AG04449 (cell line): ENCODE measurements at regions not wholly inside any gene's neighbourhood (a gene's known extent, or its start where the extent isn't known, plus 50 kb on each side); places are given as distances from the start of the nearest gene placed in this dataset.

Source experiments
- CTCF ChIA-PET: fragments of 350-600 bp; formaldehyde crosslinking; extraction: SDS; loops from one replicate; lab custom pipeline; 2021; ENCODE audit warnings: antibody characterized with exemption; lab: Yijun Ruan, JAX
- POLR2A ChIA-PET: fragments of 400-600, 350-600 bp; formaldehyde crosslinking; extraction: SDS; loops from one replicate; lab custom pipeline; 2020; ENCODE audit warnings: antibody characterized with exemption, inconsistent platforms; lab: Yijun Ruan, JAX
- DNase-seq: peaks from one replicate; pipeline ENCODE4 v3.0.0-alpha.2; 2010; ENCODE audit warnings: low read depth, low spot score
- H3K4me3 ChIP-seq: 2 replicates; pipeline ENCODE4 v1.5.1; 2011; ENCODE audit warnings: low read depth, mild to moderate bottlenecking, control low read depth, low read length
- CTCF ChIP-seq: IDR thresholded peaks from one replicate; pipeline ENCODE4 v1.5.1; 2011; ENCODE audit warnings: mild to moderate bottlenecking, moderate library complexity, low read length, control low read depth, inconsistent platforms; ENCODE audit not compliant: insufficient read depth; ENCODE audit errors: missing control alignments

- no peak for TF ChIP-seq CTCF
- ChIA-PET CTCF (no interaction called here), POLR2A (no interaction called here)
- H3K4me3 ChIP-seq, result no peak overlapping the region
- DNase-seq, result no peak
These were observed 49.8 kb upstream of the TNIP3 start for GRCh38 chr4:121213940-121214339.
